D721Med (cell line): ENCODE measurements at regions not wholly inside any gene's neighbourhood (a gene's known extent, or its start where the extent isn't known, plus 50 kb on each side); places are given as distances from the start of the nearest gene placed in this dataset.

Experiments
- DNase-seq: peaks from one replicate; pipeline ENCODE4 v3.0.0; 2011; ENCODE audit warnings: low spot score; ENCODE audit not compliant: insufficient read length
- FAIRE-seq: peaks from 2 replicates; lab custom pipeline; 2011; peaks lifted over from hg19 to GRCh38; lab: Jason Lieb, UNC
- TF ChIP-seq, protein P1 (sequence below): IDR thresholded peaks from 2 replicates; pipeline ENCODE4 v1.5.1; 2012; ENCODE audit warnings: mild to moderate bottlenecking, control low read depth; ENCODE audit not compliant: insufficient read depth; ENCODE audit errors: missing control alignments

DNA sequence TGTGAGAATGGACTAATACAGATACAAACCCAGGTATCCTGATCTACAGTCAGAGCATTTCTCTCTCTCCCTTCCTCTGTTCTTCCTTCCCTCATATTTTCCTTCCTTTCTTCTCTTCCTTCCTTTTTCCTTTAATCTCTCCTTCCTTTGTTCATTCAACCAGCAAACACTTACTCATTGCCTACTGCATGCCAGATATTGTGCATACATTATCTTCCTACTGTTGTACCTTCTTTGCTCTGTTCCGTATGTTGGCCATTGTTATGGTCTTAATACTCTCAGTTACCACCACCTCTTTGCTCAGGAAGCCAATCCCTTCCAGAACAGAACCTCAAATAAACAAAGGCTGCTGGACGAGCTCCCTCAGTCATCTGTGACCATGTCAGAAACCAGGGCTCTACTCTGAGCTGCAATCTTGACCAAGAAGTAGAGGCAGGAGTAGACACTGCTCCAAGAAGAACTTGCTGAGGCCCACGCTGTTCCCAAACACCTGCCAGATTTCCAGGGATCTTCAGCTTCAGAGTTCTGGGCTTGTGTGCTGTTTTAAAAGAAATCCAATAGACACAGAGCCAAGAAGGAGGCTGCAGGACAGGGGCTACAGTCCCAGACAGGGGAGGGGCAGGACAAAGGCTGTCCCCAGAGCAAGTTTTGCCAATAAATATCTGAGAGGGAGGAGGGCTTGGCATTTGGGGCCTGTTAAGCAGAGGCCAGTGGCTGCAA is 526.7 kb upstream of the TBX3 start:
- TF ChIP-seq, protein P1, sequence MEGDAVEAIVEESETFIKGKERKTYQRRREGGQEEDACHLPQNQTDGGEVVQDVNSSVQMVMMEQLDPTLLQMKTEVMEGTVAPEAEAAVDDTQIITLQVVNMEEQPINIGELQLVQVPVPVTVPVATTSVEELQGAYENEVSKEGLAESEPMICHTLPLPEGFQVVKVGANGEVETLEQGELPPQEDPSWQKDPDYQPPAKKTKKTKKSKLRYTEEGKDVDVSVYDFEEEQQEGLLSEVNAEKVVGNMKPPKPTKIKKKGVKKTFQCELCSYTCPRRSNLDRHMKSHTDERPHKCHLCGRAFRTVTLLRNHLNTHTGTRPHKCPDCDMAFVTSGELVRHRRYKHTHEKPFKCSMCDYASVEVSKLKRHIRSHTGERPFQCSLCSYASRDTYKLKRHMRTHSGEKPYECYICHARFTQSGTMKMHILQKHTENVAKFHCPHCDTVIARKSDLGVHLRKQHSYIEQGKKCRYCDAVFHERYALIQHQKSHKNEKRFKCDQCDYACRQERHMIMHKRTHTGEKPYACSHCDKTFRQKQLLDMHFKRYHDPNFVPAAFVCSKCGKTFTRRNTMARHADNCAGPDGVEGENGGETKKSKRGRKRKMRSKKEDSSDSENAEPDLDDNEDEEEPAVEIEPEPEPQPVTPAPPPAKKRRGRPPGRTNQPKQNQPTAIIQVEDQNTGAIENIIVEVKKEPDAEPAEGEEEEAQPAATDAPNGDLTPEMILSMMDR = no peak
- FAIRE-seq (no peak), DNase-seq (no peak)

DNA sequence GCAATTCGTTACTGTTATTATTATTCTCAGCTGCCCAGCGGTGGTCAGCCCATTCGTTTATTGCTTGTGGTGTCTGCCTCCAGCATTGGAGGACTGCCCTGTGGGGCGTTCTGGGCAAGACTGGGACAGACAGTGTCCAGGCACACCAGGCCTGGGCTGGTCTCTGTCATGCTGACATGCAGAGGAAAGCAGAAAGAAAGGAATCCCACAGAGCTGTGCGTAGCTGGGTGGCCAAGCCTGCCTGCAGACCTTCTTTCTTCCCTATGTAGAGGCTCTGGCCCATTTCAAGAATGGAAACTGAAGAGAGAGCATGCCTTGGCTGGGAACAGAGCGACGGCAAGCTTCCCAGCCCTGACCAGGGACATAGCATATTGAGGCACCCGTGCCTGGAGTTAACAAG is 525.3 kb upstream of the TBX3 start:
- FAIRE-seq (no peak), DNase-seq (no peak)

DNA sequence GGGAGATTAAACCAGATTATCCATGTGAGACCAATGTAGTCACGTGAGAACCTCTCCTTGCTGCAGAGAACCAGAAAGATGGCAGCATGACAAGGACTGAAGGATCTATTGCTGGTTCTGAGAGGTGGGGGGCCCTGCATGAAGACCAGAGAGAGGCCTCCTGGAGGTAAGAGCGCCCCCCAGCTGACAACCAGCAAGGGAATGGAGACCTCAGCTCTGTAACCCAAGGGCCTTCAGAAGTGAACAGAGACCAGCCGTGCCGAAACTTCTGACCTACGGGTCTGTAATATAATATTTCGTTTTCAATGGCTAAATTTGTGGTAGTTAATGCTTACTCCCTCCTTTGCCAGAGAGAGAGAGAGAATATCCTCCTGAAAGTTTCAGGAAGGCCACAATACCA is 524.1 kb upstream of the TBX3 start:
- TF ChIP-seq, protein P1 = no peak
- FAIRE-seq = no peak
- no peak for DNase-seq

More for the DNA sequence above, 525.3 kb upstream of the TBX3 start:
- TF ChIP-seq, protein P1 = no peak

DNA sequence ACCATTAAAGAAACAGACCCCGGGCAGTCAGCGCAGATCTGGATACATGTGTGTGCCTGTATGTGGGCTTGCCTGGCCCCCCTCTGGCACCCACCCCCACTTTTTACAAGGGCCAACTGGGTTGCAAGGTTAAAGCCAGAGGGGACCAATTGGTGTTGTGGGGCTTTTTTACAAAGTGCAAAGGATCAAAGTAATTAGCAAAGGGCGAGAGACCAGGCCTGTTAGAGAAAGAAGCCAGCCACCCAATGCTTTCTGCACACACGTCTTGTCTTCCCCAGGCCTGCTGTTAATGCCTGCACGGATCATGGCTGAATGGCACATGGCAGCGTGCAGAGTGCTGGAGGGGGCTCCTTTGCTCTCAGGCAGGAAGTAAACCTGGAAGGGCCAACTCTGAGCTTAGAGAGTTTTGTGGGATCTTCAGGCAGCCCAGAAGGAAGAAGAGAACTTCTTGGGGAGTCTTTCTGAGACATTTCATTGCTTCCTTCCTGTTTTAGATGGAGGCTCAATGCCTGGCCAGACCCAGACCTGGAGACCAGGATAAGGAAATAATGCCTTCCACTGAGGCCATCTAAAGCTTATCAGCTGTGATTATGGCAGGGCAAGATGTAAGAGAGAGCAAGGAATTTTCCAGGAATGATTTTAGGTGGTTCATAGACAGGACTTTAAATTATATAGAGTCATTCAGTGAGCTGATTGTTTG is 523.4 kb upstream of the TBX3 start:
- TF ChIP-seq, protein P1 = no peak
- FAIRE-seq = no peak
- no peak for DNase-seq

DNA sequence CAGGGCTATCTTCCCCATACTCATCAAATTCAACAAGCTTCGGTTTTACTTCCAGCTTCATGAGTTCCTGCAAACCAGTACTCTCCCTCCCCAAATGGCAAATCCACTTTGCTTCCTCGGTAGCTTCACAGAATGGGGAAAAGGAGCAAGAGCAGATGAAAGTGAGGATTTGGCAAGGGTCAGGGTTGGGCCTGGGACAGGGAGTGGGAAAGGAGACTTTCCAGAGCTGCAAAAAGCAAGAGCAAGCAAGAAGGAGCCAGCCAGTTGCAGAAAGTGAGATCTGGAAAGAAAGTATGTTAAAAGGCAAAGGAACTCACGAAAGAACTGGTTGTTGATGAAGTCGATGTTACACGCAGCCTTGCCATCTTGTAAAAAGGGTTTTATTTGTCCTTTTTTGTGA is 522.8 kb upstream of the TBX3 start:
- TF ChIP-seq, protein P1 = no peak
- FAIRE-seq (no peak), DNase-seq (no peak)

DNA sequence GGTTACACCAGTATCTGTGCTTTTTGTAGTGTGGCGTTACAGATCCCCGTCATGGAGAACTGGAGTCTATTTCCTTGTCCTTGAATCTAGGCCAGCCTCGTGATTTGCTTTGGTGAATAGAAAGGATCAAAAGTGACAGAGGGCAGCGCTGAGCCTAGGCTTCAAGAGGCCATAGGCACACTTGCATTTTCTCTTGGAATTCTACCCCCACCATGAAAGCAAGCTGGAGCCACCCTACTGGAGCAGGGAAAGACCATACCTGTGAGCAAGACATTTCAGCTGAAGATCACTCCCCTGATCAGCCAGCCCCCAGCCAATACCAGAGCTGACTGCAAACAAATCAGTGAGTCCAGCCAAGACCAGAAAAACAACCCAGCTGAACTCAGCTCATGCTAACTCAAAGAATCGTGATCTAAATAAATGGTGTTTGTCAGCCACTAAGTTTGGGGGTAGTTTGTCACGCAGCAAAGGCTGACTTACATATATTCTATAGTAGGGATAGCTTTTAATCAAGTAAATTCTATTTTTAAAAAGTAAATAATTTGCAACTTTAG is 521.9 kb upstream of the TBX3 start:
- TF ChIP-seq, protein P1 = no peak
- FAIRE-seq (no peak), DNase-seq (no peak)
